ENCODE measurements at regions not wholly inside any gene's neighbourhood (a gene's known extent, or its start where the extent isn't known, plus 50 kb on each side); places are given as distances from the start of the nearest gene placed in this dataset.

DNA sequence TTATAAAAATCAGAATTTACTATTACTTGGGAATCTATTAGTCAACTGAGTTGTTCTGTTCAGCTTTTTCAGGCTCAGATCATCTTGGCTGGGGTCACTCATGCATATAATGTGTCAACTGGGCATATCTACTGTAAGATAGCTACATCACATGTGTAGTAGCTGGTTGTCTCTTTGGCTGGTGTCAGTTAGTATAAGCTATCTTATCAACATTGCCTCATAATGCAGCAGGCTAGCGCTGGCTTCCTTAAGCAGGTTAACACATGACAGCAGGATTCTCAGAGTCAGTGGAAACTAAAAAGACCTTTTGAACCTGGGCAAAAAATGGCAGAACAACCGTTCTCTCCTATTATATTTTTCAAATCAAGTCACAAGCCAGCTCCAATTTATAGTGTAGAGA, 378.3 kb upstream of the PCDH10 start:
- H3K4me3 ChIP-seq (ENCODE audit: low read depth, low read length, poor library complexity, severe bottlenecking) = no peak overlapping the region
- no peaks in the 10 kb centered on the region for H3K27me3 ChIP-seq (replicated peaks; ENCODE audit: insufficient read depth, low read depth, low read length, poor library complexity)
- no TSS peak for BruUV-seq (replicated peaks)
- intact Hi-C loops (cut with micrococcal nuclease; ENCODE audit: unreplicated experiment) = no loop called here
- H3K27ac ChIP-seq (ENCODE audit: low read depth, low read length, poor library complexity, severe bottlenecking) = no peak overlapping the region
- no peak for DNase-seq (ENCODE audit: low spot score)
- TF ChIP-seq, protein P1, sequence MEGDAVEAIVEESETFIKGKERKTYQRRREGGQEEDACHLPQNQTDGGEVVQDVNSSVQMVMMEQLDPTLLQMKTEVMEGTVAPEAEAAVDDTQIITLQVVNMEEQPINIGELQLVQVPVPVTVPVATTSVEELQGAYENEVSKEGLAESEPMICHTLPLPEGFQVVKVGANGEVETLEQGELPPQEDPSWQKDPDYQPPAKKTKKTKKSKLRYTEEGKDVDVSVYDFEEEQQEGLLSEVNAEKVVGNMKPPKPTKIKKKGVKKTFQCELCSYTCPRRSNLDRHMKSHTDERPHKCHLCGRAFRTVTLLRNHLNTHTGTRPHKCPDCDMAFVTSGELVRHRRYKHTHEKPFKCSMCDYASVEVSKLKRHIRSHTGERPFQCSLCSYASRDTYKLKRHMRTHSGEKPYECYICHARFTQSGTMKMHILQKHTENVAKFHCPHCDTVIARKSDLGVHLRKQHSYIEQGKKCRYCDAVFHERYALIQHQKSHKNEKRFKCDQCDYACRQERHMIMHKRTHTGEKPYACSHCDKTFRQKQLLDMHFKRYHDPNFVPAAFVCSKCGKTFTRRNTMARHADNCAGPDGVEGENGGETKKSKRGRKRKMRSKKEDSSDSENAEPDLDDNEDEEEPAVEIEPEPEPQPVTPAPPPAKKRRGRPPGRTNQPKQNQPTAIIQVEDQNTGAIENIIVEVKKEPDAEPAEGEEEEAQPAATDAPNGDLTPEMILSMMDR (conservative IDR thresholded peaks at IDR 0.05; ENCODE audit: low read depth, low read length) = no peak
- H3K9me3 ChIP-seq (ENCODE audit: low read depth, low read length, poor library complexity, severe bottlenecking) = no peaks in the 10 kb centered on the region
- CTCF ChIA-PET = no interaction called here
- no peaks in the 10 kb centered on the region for H3K36me3 ChIP-seq (ENCODE audit: insufficient read depth, low read length, poor library complexity, severe bottlenecking)
- POLR2A ChIA-PET (ENCODE audit: low non-redundant PET) = no interaction called here
- no peaks in the 10 kb centered on the region for H3K4me1 ChIP-seq (ENCODE audit: insufficient read depth, low read length, poor library complexity, severe bottlenecking)

DNA sequence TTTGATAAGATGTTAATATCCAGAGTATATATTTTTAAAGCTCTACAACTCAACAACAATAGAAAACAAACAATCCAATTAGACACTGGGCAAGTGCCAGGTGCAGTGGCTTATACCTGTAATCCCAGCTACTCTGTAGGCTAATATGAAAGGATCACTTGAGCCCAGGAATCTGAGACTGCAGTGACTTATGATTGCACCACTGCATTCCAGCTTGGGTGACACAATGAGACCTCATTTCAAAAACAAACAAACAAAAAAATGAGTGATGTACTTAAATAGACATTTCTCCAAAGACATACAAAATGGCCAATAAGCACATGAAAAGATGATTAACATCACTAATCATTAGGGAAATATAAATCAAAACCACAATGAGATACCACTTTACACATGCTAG, 356.8 kb upstream of the PCDH10 start:
- Histone ChIP-seq H3K4me1 (ENCODE audit: insufficient read depth, low read length, poor library complexity, severe bottlenecking) (no peaks in the 10 kb centered on the region), H3K27ac (ENCODE audit: low read depth, low read length, poor library complexity, severe bottlenecking) (no peak overlapping the region), H3K36me3 (ENCODE audit: insufficient read depth, low read length, poor library complexity, severe bottlenecking) (no peaks in the 10 kb centered on the region), H3K27me3 (replicated peaks; ENCODE audit: insufficient read depth, low read depth, low read length, poor library complexity) (no peaks in the 10 kb centered on the region), H3K9me3 (ENCODE audit: low read depth, low read length, poor library complexity, severe bottlenecking) (no peaks in the 10 kb centered on the region), H3K4me3 (ENCODE audit: low read depth, low read length, poor library complexity, severe bottlenecking) (no peak overlapping the region)
- no peak for DNase-seq (ENCODE audit: low spot score)
- POLR2A ChIA-PET (ENCODE audit: low non-redundant PET) = no interaction called here
- BruUV-seq (replicated peaks) = no TSS peak
- CTCF ChIA-PET = no interaction called here
- TF ChIP-seq, protein P1 (conservative IDR thresholded peaks at IDR 0.05; ENCODE audit: low read depth, low read length) = no peak
- no peak for TF ChIP-seq EZH2 (IDR thresholded peaks at IDR 0.05; ENCODE audit: borderline replicate concordance, low read depth, low read length, poor library complexity, severe bottlenecking)
- intact Hi-C loops (cut with micrococcal nuclease; ENCODE audit: unreplicated experiment) = no loop called here

DNA sequence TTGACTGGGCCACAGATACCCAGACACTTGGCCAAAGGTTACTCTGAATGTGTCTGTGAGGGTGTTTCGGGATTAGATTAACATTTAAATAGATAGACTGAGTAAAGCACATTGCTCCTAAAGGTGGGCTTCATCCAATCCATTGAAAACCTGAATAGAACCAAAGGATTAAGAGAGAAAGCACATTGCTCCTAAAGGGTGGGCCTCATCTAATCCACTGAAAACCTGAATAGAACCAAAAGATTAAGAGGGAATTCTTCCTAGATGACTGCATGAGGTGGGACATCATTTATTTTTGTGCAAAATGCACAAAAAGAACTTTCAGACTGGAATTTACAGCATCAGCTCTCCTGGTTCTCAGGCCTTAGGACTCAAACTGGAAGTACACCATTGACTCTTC, 351.2 kb upstream of the PCDH10 start:
- Histone ChIP-seq H3K9me3 (ENCODE audit: low read depth, low read length, poor library complexity, severe bottlenecking) (no peaks in the 10 kb centered on the region), H3K4me3 (ENCODE audit: low read depth, low read length, poor library complexity, severe bottlenecking) (no peak overlapping the region), H3K36me3 (ENCODE audit: insufficient read depth, low read length, poor library complexity, severe bottlenecking) (no peaks in the 10 kb centered on the region), H3K27ac (ENCODE audit: low read depth, low read length, poor library complexity, severe bottlenecking) (no peak overlapping the region), H3K27me3 (replicated peaks; ENCODE audit: insufficient read depth, low read depth, low read length, poor library complexity) (no peaks in the 10 kb centered on the region), H3K4me1 (ENCODE audit: insufficient read depth, low read length, poor library complexity, severe bottlenecking) (no peaks in the 10 kb centered on the region)
- TF ChIP-seq, protein P1 (conservative IDR thresholded peaks at IDR 0.05; ENCODE audit: low read depth, low read length) = no peak
- no peak for TF ChIP-seq EZH2 (IDR thresholded peaks at IDR 0.05; ENCODE audit: borderline replicate concordance, low read depth, low read length, poor library complexity, severe bottlenecking)
- no peak for DNase-seq (ENCODE audit: low spot score)
- ChIA-PET POLR2A (ENCODE audit: low non-redundant PET) (no interaction called here), CTCF (no interaction called here)
- BruUV-seq (replicated peaks) = no TSS peak
- intact Hi-C loops (cut with micrococcal nuclease; ENCODE audit: unreplicated experiment) = no loop called here
